PC-9 (cell line): ENCODE measurements at regions not wholly inside any gene's neighbourhood (a gene's known extent, or its start where the extent isn't known, plus 50 kb on each side); places are given as distances from the start of the nearest gene placed in this dataset.
"Not testable (repeated sequence)": the region's sequence is repeated elsewhere in the genome, so short reads cannot be mapped to it uniquely, and the experiment has no call there.

Experiments used
- BruUV-seq: library from RNA; stranded (reverse); fragments of 400-500 nt; replicated peaks from 2 replicates; lab custom pipeline; 2021; lab: Mats Ljungman, UMichigan
- CTCF ChIA-PET: fragments of 300-600 bp; sonication (Branson Sonifier 250); formaldehyde crosslinking; loops from one replicate; lab custom pipeline; 2022; ENCODE audit warnings: antibody characterized with exemption; lab: Charles Lee
- POLR2A ChIA-PET: fragments of 300-600 bp; sonication (Branson Sonifier 250); formaldehyde crosslinking; loops from one replicate; lab custom pipeline; 2022; ENCODE audit warnings: antibody characterized with exemption; ENCODE audit not compliant: unreplicated experiment; lab: Charles Lee
- DNase-seq, 2 experiments: peaks; one replicate each; pipeline versions ENCODE4 v3.0.0 to v3.0.0-alpha.2; 2015 to 2022; ENCODE audit warnings: mixed read lengths in 1 of 2
- H2AFZ ChIP-seq: fragments of 200-600 bp; sonication (generic); 2 replicates; pipeline ENCODE4 v1.8.1; 2017; ENCODE audit warnings: antibody characterized with exemption
- H3F3A ChIP-seq: fragments of 200-600 bp; sonication (generic); 2 replicates; pipeline ENCODE4 v1.8.1; 2017; ENCODE audit warnings: antibody characterized with exemption, mild to moderate bottlenecking, low read depth; ENCODE audit not compliant: insufficient read depth
- H3K27ac ChIP-seq: fragments of 200-600 bp; sonication (generic); 2 replicates; pipeline ENCODE4 v1.6.1; 2016; ENCODE audit warnings: mixed run types
- H3K27me3 ChIP-seq: fragments of 200-600 bp; sonication (generic); 2 replicates; pipeline ENCODE4 v1.6.1; 2016; ENCODE audit warnings: low read depth, mixed run types; ENCODE audit not compliant: insufficient read depth
- H3K36me3 ChIP-seq: fragments of 200-600 bp; sonication (generic); 2 replicates; pipeline ENCODE4 v1.6.1; 2016; ENCODE audit warnings: low read depth, mixed run types
- H3K4me1 ChIP-seq: fragments of 200-600 bp; sonication (generic); replicated peaks from 2 replicates; pipeline ENCODE4 v1.6.1; 2016; ENCODE audit warnings: mixed run types; ENCODE audit not compliant: insufficient read depth
- H3K4me2 ChIP-seq: fragments of 200-600 bp; sonication (generic); 2 replicates; pipeline ENCODE4 v1.6.1; 2017; ENCODE audit warnings: mixed run types
- H3K4me3 ChIP-seq: fragments of 200-600 bp; sonication (generic); 2 replicates; pipeline ENCODE4 v1.6.1; 2016; ENCODE audit warnings: mixed run types
- H3K79me2 ChIP-seq: fragments of 200-600 bp; sonication (generic); 2 replicates; pipeline ENCODE4 v1.6.1; 2017; ENCODE audit warnings: low read depth, mixed run types
- H3K9me2 ChIP-seq: fragments of 200-600 bp; sonication (generic); 2 replicates; pipeline ENCODE4 v1.8.1; 2017; ENCODE audit warnings: mild to moderate bottlenecking; ENCODE audit not compliant: insufficient read depth
- H3K9me3 ChIP-seq: fragments of 200-600 bp; sonication (generic); 2 replicates; pipeline ENCODE4 v1.8.1; 2016; ENCODE audit warnings: low read depth; ENCODE audit not compliant: insufficient read depth
- H4K20me1 ChIP-seq: fragments of 200-600 bp; sonication (generic); 2 replicates; pipeline ENCODE4 v1.8.1; 2017; ENCODE audit not compliant: insufficient read depth
- CTCF ChIP-seq: fragments of 200-600 bp; sonication (generic); conservative IDR thresholded peaks from 2 replicates; pipeline ENCODE4 v1.6.1; 2017; ENCODE audit warnings: mixed run types, antibody characterized with exemption, mild to moderate bottlenecking, moderate library complexity
- EZH2 ChIP-seq: fragments of 200-600 bp; sonication (generic); IDR thresholded peaks from 2 replicates; pipeline ENCODE4 v1.8.0; 2017; ENCODE audit warnings: antibody characterized with exemption, low read depth
- intact Hi-C: fragments of 100-400 bp; cut with micrococcal nuclease; formaldehyde crosslinking; loops from one replicate; pipeline ENCODE4 v1.10.0; 2022; ENCODE audit not compliant: unreplicated experiment

- H3K27me3 ChIP-seq, H3K36me3 ChIP-seq, DNase-seq, CTCF ChIA-PET, H3K4me3 ChIP-seq, POLR2A ChIA-PET, BruUV-seq, intact Hi-C loops, H3K9me2 ChIP-seq, H3K9me3 ChIP-seq, H3K27ac ChIP-seq, H2AFZ ChIP-seq, H3K79me2 ChIP-seq, H3K4me2 ChIP-seq, H4K20me1 ChIP-seq, H3F3A ChIP-seq, H3K4me1 ChIP-seq: not testable (repeated sequence)
Measured at GRCh38 chr11:14573539-14574057, 53.4 kb upstream of the PSMA1 start.

GRCh38 chr11:14577292-14577691 lies 57.1 kb upstream of the PSMA1 start:
- H3K36me3 ChIP-seq: no peaks in the 10 kb centered on the region
- ChIA-PET CTCF (no interaction called here), POLR2A (no interaction called here)
- H2AFZ ChIP-seq: no peak overlapping the region
- no peaks in the 10 kb centered on the region for H3K4me1 ChIP-seq
- no peaks in the 10 kb centered on the region for H4K20me1 ChIP-seq
- intact Hi-C loops: no loop called here
- no peak overlapping the region for H3K4me3 ChIP-seq
- H3K79me2 ChIP-seq: no peaks in the 10 kb centered on the region
- no peaks in the 10 kb centered on the region for H3K9me2 ChIP-seq
- no peaks in the 10 kb centered on the region for H3F3A ChIP-seq
- H3K4me2 ChIP-seq: no peak overlapping the region
- no peak overlapping the region for H3K27ac ChIP-seq
- no peak for TF ChIP-seq EZH2
- no peak for TF ChIP-seq CTCF
- H3K9me3 ChIP-seq: no peaks in the 10 kb centered on the region
- no TSS peak for BruUV-seq
- no peaks in the 10 kb centered on the region for H3K27me3 ChIP-seq
- no peak for DNase-seq

- no peak for DNase-seq
- H3K4me2 ChIP-seq: 0 out of 2 replicates have a peak overlapping the region, but pooled peaks have one; percentile 7
- H4K20me1 ChIP-seq: no peaks in the 10 kb centered on the region
- POLR2A ChIA-PET: no interaction called here
- no peak overlapping the region for H2AFZ ChIP-seq
- no peaks in the 10 kb centered on the region for H3K79me2 ChIP-seq
- H3K4me1 ChIP-seq: no peaks in the 10 kb centered on the region
- TF ChIP-seq CTCF (no peak), EZH2 (no peak)
- H3K9me3 ChIP-seq: no peaks in the 10 kb centered on the region
- no peak overlapping the region for H3K4me3 ChIP-seq
- H3K9me2 ChIP-seq: no peaks in the 10 kb centered on the region
- H3K36me3 ChIP-seq: no peaks in the 10 kb centered on the region
- H3F3A ChIP-seq: no peaks in the 10 kb centered on the region
- H3K27ac ChIP-seq: no peak overlapping the region
- intact Hi-C loops: no loop called here
- no peaks in the 10 kb centered on the region for H3K27me3 ChIP-seq
- BruUV-seq: no TSS peak
- CTCF ChIA-PET: no interaction called here
Measured at GRCh38 chr11:14577835-14578529, 57.8 kb upstream of the PSMA1 start.
